Activated naive CD8-positive, alpha-beta T cell treated with anti-CD3 and anti-CD28 coated beads, Interleukin-2, amount 50 U/mL, for 24 hours (primary cell): ENCODE measurements at regions not wholly inside any gene's neighbourhood (a gene's known extent, or its start where the extent isn't known, plus 50 kb on each side); places are given as distances from the start of the nearest gene placed in this dataset.

ENCODE experiments used
- ATAC-seq: fragments of 150-1000 bp; cut with Tn5 transposase; one replicate; pipeline ENCODE4 v1.10.0; 2021
- DNase-seq: peaks from one replicate; pipeline ENCODE4 v3.0.0; 2021
- H3K27ac Mint-ChIP-seq: one replicate; pipeline ENCODE4 v1.8.0; 2021; ENCODE audit warnings: mild to moderate bottlenecking, mixed read lengths
- H3K27me3 Mint-ChIP-seq: one replicate; pipeline ENCODE4 v1.8.0; 2021; ENCODE audit warnings: mixed read lengths
- H3K36me3 Mint-ChIP-seq: one replicate; pipeline ENCODE4 v1.8.0; 2021; ENCODE audit warnings: low read depth, mixed read lengths
- H3K4me1 Mint-ChIP-seq: one replicate; pipeline ENCODE4 v1.8.0; 2021; ENCODE audit warnings: mixed read lengths
- H3K4me3 Mint-ChIP-seq: one replicate; pipeline ENCODE4 v1.8.0; 2021; ENCODE audit warnings: mild to moderate bottlenecking, moderate library complexity, mixed read lengths
- H3K9me3 Mint-ChIP-seq: one replicate; pipeline ENCODE4 v1.8.0; 2021; ENCODE audit warnings: mixed read lengths

DNA sequence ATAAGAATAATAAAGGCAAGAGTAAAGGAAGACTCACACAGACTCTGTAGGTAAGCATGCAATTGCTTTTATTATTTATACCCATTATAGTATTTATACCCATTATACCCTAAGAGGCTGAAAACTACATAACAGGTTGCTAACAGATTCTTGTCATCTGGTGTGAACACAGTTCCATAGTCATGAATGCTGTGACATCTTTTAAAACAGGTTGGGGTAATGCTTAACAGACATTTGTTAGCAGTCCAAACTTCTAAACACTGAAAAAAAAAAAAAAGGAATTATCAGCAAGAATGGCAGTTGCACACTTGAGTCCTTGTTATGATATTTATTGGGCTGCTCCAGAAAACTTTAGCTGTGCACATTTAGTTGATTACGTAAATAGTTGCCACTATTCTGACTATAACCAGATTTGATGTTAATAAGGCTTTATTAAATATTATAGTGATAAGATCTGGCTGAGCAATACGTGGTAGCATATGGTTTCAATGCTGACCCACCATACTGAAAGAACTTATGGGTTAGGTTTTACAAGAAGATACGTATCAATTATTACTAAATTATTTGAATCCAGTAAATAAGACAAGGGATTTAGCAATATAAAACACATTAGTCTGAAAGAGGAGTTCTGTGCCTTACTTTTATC is 888.8 kb downstream of the LRRTM4 start:
- no peak overlapping the region for H3K27ac Mint-ChIP-seq
- H3K36me3 Mint-ChIP-seq = no peaks in the 10 kb centered on the region
- no peaks in the 10 kb centered on the region for H3K27me3 Mint-ChIP-seq
- no peak overlapping the region for H3K4me3 Mint-ChIP-seq
- no peaks in the 10 kb centered on the region for H3K9me3 Mint-ChIP-seq
- no peak for ATAC-seq
- H3K4me1 Mint-ChIP-seq = no peaks in the 10 kb centered on the region
- DNase-seq = no peak

DNA sequence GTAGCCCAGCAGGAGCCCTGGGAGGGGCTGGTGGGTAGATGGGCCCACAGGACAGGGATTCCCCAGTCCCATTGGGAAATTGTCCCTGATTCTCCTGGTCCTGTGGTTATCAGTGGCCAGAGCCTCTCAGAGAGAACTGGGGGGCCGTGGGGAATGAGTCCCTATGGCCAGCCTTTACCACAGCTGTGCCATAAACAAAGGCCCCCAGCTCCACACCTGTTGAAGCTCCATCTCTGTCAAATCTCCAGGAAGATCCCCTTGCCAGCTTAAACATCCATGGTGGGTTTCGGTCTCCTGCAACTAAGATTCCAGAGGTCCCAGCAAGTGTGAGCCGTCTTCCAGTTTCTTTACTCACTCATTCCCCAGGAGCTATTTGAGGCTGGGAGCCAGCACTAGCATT is 897.1 kb downstream of the LRRTM4 start:
- Mint-ChIP-seq H3K9me3 (peaks cover 11% of the 10 kb centered on the region), H3K27ac (no peak overlapping the region), H3K4me1 (no peaks in the 10 kb centered on the region), H3K36me3 (no peaks in the 10 kb centered on the region), H3K27me3 (no peaks in the 10 kb centered on the region), H3K4me3 (no peak overlapping the region)
- DNase-seq (no peak), ATAC-seq (no peak)

DNA sequence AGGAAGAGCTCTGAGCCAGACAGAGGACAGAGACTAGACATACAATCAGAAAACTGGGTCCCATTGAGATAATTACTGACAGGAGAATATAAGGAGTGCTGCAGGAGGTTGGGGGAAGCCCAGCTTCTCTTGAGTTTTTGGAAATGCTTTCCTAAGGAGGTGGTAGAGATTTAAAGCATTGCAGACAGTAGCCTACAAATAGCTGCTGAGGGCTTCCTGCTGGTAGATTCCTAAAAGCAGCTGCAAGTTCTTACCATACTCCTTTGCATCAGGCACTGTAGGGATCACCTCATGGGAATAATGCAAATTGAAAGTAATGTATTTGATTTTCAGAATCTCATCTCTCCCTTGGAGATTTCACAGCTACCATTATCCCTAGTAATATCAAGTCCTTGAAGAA is 902.6 kb upstream of the GCFC2 start:
- H3K36me3 Mint-ChIP-seq = no peaks in the 10 kb centered on the region
- no peaks in the 10 kb centered on the region for H3K4me1 Mint-ChIP-seq
- no peak overlapping the region for H3K27ac Mint-ChIP-seq
- ATAC-seq (no peak), DNase-seq (no peak)
- no peak overlapping the region for H3K4me3 Mint-ChIP-seq
- peaks cover 7% of the 10 kb centered on the region for H3K9me3 Mint-ChIP-seq
- no peaks in the 10 kb centered on the region for H3K27me3 Mint-ChIP-seq

DNA sequence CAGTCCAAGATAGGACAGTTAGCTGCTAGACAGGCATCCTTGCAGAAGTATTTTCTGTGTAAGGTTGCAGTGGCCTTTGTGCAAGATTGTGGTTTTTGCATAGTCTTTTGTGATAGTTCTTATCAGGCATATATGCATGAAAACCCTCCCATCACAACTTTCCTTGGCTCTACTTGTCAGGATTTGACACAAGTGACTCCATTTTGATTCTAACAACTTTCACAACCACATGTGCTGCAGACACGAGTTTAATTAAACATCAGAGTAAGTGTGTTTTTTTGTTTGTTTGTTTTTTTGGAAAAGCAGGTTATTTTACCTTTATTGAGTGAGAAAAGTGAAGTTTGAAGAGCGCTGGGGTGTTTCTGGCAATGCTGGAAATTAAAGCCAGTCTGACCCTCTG is 902.0 kb upstream of the GCFC2 start:
- Mint-ChIP-seq H3K9me3 (peaks cover 4% of the 10 kb centered on the region), H3K4me3 (no peak overlapping the region), H3K27ac (no peak overlapping the region), H3K27me3 (no peaks in the 10 kb centered on the region), H3K4me1 (no peaks in the 10 kb centered on the region), H3K36me3 (no peaks in the 10 kb centered on the region)
- ATAC-seq (no peak), DNase-seq (no peak)

DNA sequence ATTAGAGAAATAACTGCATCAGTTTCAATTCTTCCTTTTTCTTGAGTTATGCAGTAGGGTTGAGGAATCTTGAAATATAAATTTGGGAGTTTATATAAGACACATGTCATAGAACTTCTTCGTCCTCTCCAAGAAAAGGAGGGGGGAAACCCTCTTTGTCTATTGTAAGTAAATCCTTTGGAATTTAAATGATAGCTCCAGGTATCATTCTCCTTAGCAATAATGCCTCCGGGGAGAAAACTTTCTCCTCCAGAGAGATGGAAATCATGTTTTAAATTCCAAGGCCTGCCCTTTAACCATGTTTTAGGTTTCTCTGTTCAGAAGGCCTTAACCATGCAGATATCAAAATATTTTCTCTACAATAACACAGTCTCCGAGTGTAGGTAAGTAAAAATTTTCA is 899.7 kb upstream of the GCFC2 start:
- no peaks in the 10 kb centered on the region for H3K4me1 Mint-ChIP-seq
- peaks cover 4% of the 10 kb centered on the region for H3K9me3 Mint-ChIP-seq
- no peak for DNase-seq
- H3K4me3 Mint-ChIP-seq = no peak overlapping the region
- no peaks in the 10 kb centered on the region for H3K27me3 Mint-ChIP-seq
- ATAC-seq = no peak
- H3K36me3 Mint-ChIP-seq = no peaks in the 10 kb centered on the region
- no peak overlapping the region for H3K27ac Mint-ChIP-seq

DNA sequence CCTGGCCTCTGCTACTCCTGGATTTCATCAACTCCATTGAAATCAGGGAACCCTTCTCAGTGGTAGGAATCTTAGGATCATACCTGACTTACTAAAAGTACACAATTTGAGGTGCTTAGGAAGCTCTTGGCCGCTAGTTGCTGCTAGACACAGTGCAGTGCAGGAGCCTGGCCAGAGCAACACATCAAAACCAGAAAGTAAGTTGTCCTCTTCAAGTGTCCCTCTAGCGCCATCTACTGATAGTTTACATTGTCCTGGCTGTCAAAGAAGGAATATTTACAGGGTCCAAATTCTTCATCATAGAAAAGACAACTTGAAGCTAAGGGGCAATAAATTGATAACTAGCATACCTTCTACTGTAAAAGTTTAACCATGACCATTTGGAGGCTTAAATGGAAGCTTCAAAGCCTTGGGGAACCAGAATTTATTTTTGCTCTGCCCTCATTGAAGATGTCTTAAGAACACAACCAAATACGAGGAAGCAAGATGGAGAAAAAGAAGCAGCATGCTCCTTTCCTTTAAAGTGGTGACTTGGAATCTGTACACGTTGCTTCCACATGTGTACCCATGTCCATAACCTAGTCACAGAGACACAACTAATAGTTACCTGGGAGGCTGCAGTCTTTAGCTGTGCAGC is 889.1 kb upstream of the GCFC2 start:
- Mint-ChIP-seq H3K27ac (no peak overlapping the region), H3K9me3 (no peaks in the 10 kb centered on the region), H3K36me3 (no peaks in the 10 kb centered on the region), H3K27me3 (no peaks in the 10 kb centered on the region), H3K4me3 (no peak overlapping the region), H3K4me1 (no peaks in the 10 kb centered on the region)
- no peak for ATAC-seq
- DNase-seq = no peak

DNA sequence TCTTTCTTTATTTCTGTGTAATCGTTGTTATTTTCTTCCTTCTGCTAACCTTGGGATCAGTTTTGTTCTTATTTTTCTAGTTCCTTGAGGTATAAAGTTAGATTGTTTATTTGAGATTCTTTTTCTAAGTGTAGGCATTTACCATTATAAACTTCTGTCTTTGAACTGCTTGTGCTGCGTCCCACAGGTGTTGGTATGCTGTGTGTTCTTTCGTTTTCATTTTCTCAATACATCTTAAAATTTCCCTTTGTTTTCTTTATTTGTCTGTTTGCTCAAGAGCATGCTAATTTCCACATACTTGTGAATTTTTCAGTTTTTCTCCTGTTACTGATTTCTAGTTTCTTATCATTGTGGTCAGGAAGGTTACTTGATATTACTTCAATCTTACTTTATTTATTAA is 873.8 kb upstream of the GCFC2 start:
- DNase-seq (no peak), ATAC-seq (no peak)
- Mint-ChIP-seq H3K36me3 (no peaks in the 10 kb centered on the region), H3K9me3 (peaks cover 20% of the 10 kb centered on the region), H3K4me1 (no peaks in the 10 kb centered on the region), H3K27ac (no peak overlapping the region), H3K4me3 (no peak overlapping the region), H3K27me3 (no peaks in the 10 kb centered on the region)

DNA sequence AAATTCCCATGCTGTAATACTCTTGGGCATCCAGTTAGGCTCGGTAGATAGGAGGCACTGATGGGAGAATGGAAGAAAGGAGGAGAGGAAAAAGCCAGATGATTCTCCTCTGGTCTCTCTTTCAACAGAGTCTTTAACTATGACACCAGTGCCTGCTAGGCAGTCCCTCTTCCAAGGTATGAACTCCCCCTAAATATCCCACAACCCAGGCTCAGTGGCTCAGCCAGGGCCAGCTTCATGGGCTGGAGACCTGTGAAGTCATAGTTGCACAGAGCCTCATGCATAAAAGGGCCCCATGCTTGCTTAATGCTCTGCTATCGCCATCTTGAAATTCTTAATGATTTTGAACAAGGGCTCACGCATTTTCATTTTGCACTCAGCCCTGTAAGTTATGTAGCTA is 869.2 kb upstream of the GCFC2 start:
- no peak overlapping the region for H3K27ac Mint-ChIP-seq
- H3K27me3 Mint-ChIP-seq = no peaks in the 10 kb centered on the region
- no peak for ATAC-seq
- H3K9me3 Mint-ChIP-seq = peaks cover 20% of the 10 kb centered on the region
- no peak overlapping the region for H3K4me3 Mint-ChIP-seq
- DNase-seq = no peak
- H3K4me1 Mint-ChIP-seq = no peaks in the 10 kb centered on the region
- no peaks in the 10 kb centered on the region for H3K36me3 Mint-ChIP-seq

DNA sequence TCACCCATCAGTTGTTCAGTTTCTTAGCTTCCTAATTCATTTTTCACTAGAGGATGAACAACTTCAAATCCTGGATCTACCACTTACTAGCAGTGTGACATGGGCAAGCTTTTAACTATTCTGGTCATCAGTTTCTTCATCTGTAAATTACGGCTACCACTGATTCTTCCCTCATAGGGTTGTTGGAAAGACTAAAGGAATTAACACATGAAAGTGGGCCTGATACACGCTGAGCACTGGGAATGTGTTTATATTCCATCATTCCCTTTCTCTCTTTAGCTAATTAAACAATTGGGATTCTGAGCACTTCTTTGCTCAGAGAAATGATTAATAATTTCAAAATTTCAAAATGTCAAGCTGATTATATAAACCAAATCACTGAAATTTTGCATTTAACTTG is 862.3 kb upstream of the GCFC2 start:
- Mint-ChIP-seq H3K27me3 (no peaks in the 10 kb centered on the region), H3K9me3 (peaks cover 3% of the 10 kb centered on the region), H3K27ac (no peak overlapping the region), H3K36me3 (no peaks in the 10 kb centered on the region), H3K4me3 (no peak overlapping the region), H3K4me1 (no peaks in the 10 kb centered on the region)
- ATAC-seq = no peak
- DNase-seq = no peak

DNA sequence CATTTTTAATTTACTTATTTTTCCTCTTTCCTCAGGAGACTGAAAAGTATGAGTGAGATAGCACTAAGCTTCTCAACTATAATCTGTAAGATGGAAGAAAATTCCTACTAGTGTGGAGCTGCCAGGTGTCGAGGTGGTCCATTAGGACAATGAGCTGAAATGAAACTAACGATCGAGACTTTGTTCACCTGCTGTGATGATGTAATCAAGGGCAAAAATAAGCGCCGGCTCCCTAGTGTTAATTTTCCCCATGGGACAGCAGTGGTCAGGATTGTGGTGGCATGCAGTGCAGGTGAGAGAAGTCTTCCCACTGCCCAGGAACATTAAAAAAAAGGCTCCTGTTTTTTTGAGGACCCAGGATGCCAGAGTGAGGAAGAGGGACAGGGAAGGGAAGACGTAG is 859.1 kb upstream of the GCFC2 start:
- Mint-ChIP-seq H3K27me3 (no peaks in the 10 kb centered on the region), H3K4me1 (no peaks in the 10 kb centered on the region), H3K4me3 (no peak overlapping the region), H3K9me3 (peaks cover 3% of the 10 kb centered on the region), H3K27ac (no peak overlapping the region), H3K36me3 (no peaks in the 10 kb centered on the region)
- ATAC-seq (no peak), DNase-seq (no peak)

DNA sequence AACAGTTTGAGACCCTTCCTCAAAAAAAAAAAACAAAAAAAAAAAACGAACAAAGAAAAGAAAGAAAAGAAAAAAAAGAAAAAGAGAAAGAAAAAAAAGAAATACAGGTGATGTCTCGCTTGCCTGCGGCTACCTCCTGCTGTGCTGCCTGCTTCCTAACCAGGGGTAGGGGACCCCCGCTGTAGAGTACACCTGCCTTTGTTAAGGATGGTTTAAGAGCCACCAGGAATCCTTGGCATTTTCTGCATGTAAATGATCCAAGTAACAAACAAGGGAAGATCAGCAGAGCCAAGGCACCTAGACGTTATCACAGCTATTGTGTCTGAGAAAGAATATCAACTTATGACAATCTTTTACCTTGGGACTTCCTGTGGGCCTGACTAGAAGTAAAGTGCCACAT is 856.8 kb upstream of the GCFC2 start:
- Mint-ChIP-seq H3K27me3 (no peaks in the 10 kb centered on the region), H3K9me3 (no peaks in the 10 kb centered on the region), H3K4me1 (no peaks in the 10 kb centered on the region), H3K36me3 (no peaks in the 10 kb centered on the region), H3K27ac (no peak overlapping the region), H3K4me3 (no peak overlapping the region)
- no peak for ATAC-seq
- DNase-seq = no peak

DNA sequence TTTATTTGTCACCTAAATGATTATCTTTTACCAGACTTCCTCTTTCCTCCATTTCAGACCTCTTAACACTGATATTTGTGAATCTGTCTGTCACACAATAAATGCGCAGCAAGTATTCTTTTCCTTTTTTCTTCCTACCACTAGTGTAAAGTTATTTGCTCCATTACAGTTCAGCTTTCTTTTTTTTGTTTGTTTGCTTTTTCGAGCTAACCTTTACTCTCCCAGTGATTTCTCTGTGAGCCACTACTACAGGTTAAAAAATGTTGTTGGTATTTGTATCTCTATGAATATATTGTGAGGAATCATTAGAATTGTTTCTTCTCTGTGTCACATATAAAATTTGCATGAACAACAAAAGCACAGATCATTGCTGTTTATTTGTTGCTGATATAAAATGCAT is 854.0 kb upstream of the GCFC2 start:
- DNase-seq = no peak
- Mint-ChIP-seq H3K9me3 (no peaks in the 10 kb centered on the region), H3K4me3 (no peak overlapping the region), H3K4me1 (no peaks in the 10 kb centered on the region), H3K27me3 (no peaks in the 10 kb centered on the region), H3K36me3 (no peaks in the 10 kb centered on the region), H3K27ac (no peak overlapping the region)
- no peak for ATAC-seq

DNA sequence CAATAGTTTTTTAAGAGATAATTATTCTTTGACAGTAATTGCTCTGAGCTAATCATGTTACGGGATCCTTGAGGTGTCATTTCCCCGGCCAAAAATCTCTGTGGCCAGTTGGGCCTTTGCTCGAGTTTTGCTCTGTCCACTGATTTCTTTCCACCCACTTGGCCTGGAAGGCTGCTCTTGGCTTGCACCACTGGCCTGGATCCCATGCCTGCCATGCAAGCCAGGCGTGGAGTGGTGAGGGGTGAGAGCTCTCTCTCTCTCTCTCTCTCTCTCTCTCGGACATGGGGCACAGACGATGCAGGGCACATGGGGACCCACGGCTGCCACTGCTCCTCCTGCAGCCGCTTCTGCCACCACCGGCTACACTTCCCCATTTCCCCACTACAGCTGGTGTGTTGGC is 853.0 kb upstream of the GCFC2 start:
- DNase-seq (no peak), ATAC-seq (no peak)
- Mint-ChIP-seq H3K27me3 (no peaks in the 10 kb centered on the region), H3K9me3 (no peaks in the 10 kb centered on the region), H3K4me3 (no peak overlapping the region), H3K4me1 (no peaks in the 10 kb centered on the region), H3K36me3 (no peaks in the 10 kb centered on the region), H3K27ac (no peak overlapping the region)

DNA sequence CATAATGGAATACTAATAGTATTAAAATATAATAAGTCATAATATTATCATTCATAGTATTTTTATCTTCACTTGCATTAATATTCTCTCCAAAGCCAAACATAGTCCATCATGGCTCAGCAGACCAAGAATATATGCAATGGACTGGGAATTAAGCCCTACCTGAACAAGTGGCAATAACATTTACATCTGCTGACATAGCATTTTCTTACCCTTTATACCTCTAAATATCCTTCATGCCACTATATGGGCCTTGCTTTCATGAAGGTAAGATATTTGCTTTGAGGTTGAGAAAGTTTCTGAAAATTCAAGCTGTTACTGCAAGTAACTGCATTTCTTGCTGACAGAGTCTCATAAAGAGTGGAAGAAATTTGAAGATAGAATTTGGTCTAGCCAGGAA is 847.4 kb upstream of the GCFC2 start:
- Mint-ChIP-seq H3K9me3 (no peaks in the 10 kb centered on the region), H3K27me3 (no peaks in the 10 kb centered on the region), H3K36me3 (no peaks in the 10 kb centered on the region), H3K4me1 (no peaks in the 10 kb centered on the region), H3K27ac (no peak overlapping the region), H3K4me3 (no peak overlapping the region)
- ATAC-seq (no peak), DNase-seq (no peak)

DNA sequence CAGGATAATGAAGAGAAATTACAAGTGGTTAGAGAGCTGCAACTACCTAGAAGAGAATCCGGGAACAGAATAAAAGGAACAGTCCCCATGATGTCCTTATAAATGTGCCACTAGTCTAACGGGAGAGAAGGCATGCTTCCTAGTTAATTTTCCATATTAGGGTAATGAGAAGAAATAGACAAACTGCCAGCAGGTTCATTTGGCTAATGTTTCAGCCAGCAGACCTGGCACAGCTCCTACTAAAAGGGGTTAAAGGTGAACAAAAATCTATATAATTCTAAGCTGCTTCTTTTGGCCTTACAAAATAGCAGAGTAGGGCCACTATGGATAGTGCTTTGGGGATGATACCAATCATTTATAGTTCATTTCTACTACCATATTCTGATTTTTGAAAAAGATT is 845.3 kb upstream of the GCFC2 start:
- no peaks in the 10 kb centered on the region for H3K27me3 Mint-ChIP-seq
- no peaks in the 10 kb centered on the region for H3K9me3 Mint-ChIP-seq
- no peak for DNase-seq
- H3K4me1 Mint-ChIP-seq = no peaks in the 10 kb centered on the region
- no peak for ATAC-seq
- no peak overlapping the region for H3K4me3 Mint-ChIP-seq
- no peak overlapping the region for H3K27ac Mint-ChIP-seq
- H3K36me3 Mint-ChIP-seq = no peaks in the 10 kb centered on the region

DNA sequence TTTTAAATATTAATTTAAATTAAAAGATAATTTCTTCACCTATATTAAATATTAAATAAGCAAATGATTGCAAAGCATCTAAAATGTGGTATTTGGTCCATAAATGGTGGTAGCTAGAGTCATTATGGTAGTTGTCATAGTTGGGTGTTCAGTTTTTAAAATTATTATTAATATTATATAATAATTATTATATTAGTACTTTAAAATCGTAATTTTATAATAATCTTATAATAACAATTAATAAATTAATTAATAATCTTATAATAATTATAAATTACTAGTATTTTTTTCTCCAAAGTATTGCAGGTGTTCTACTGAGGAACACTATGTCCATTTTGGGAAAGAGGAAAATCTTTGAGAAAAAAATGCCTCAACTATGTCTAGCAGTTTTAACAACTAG is 835.5 kb upstream of the GCFC2 start:
- Mint-ChIP-seq H3K27ac (no peak overlapping the region), H3K4me1 (no peaks in the 10 kb centered on the region), H3K9me3 (peaks cover 7% of the 10 kb centered on the region), H3K4me3 (no peak overlapping the region), H3K36me3 (no peaks in the 10 kb centered on the region), H3K27me3 (no peaks in the 10 kb centered on the region)
- DNase-seq (no peak), ATAC-seq (no peak)
